Activated naive CD4-positive, alpha-beta T cell treated with anti-CD3 and anti-CD28 coated beads, Interleukin-2, amount 10 ng/mL, durations not matched to agents 7 days and 5 days (primary cell): ENCODE measurements at regions not wholly inside any gene's neighbourhood (a gene's known extent, or its start where the extent isn't known, plus 50 kb on each side); places are given as distances from the start of the nearest gene placed in this dataset.
"Not testable (repeated sequence)": the region's sequence is repeated elsewhere in the genome, so short reads cannot be mapped to it uniquely, and the experiment has no call there.

Experiments
- CTCF ChIA-PET: fragments of 350-600 bp; sonication (Branson Sonifier 250); formaldehyde crosslinking; loops from one replicate; lab custom pipeline; 2021; ENCODE audit warnings: antibody characterized with exemption; lab: Charles Lee
- DNase-seq: peaks from one replicate; pipeline ENCODE4 v3.0.0-alpha.2; 2020
- H3K27ac Mint-ChIP-seq: one replicate; pipeline ENCODE4 v1.8.0; 2021; ENCODE audit warnings: mild to moderate bottlenecking, moderate library complexity, mixed read lengths
- H3K27me3 Mint-ChIP-seq: one replicate; pipeline ENCODE4 v1.8.0; 2021; ENCODE audit warnings: mild to moderate bottlenecking, mixed read lengths
- H3K36me3 Mint-ChIP-seq: one replicate; pipeline ENCODE4 v1.8.0; 2021; ENCODE audit warnings: mixed read lengths
- H3K4me1 Mint-ChIP-seq: one replicate; pipeline ENCODE4 v1.8.0; 2021; ENCODE audit warnings: mixed read lengths
- H3K4me3 Mint-ChIP-seq: one replicate; pipeline ENCODE4 v1.8.0; 2021; ENCODE audit warnings: mild to moderate bottlenecking, moderate library complexity, mixed read lengths
- H3K9me3 Mint-ChIP-seq: one replicate; pipeline ENCODE4 v1.8.0; 2021; ENCODE audit warnings: mixed read lengths

DNA sequence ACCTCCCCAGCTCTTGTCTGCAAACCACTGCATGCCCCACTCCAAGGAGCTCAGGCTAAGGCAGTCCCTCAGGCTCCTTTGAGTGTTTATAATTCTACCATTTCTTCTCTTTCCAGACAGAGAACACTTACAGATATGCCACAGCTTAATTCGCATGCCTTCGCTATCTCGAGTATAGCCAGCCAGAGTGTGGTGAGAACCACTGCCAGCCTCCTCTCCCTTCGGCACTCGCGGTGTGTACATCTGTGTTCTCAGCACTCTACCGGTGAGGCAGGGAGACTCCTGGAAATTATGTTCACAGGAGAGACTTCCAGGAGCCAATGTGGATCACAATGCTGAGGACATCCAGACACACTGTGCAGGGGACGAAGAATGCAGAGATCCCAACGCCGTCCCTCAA is 143.7 kb upstream of the IRX1 start:
- CTCF ChIA-PET: no interaction called here

DNA sequence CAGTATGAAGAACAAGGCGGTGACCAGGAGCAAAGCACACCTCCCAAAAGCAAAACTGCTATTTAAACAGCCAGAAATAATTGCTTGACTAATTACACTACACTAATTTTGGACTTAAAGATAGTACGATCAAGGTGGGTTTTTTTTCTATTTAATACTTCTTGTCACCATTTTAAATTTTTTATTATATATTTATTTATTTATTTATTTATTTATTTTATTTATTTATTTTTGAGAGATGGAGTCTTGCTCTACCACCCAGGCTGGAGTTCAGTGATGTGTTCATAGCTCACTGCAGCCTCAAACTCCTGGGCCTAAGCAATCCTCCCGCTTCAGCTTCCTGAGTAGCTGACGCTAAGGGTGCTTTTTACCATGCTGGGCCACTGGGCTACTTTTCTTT is 146.2 kb upstream of the IRX1 start:
- no peak for DNase-seq
- no peak overlapping the region for H3K27ac Mint-ChIP-seq
- H3K4me1 Mint-ChIP-seq: no peaks in the 10 kb centered on the region
- CTCF ChIA-PET: no interaction called here
- no peak overlapping the region for H3K4me3 Mint-ChIP-seq
- no peaks in the 10 kb centered on the region for H3K27me3 Mint-ChIP-seq
- H3K9me3 Mint-ChIP-seq: peaks cover 16% of the 10 kb centered on the region
- no peaks in the 10 kb centered on the region for H3K36me3 Mint-ChIP-seq

More for the DNA sequence above, 143.7 kb upstream of the IRX1 start:
- Mint-ChIP-seq H3K27ac (no peak overlapping the region), H3K27me3 (no peaks in the 10 kb centered on the region), H3K36me3 (no peaks in the 10 kb centered on the region), H3K4me1 (no peaks in the 10 kb centered on the region), H3K4me3 (no peak overlapping the region), H3K9me3 (peaks cover 18% of the 10 kb centered on the region)
- DNase-seq: no peak

- no peaks in the 10 kb centered on the region for H3K4me1 Mint-ChIP-seq
- H3K4me3 Mint-ChIP-seq: no peak overlapping the region
- no peak overlapping the region for H3K27ac Mint-ChIP-seq
- CTCF ChIA-PET: no interaction called here
- peaks cover 10% of the 10 kb centered on the region for H3K9me3 Mint-ChIP-seq
- no peak for DNase-seq
- no peaks in the 10 kb centered on the region for H3K36me3 Mint-ChIP-seq
- H3K27me3 Mint-ChIP-seq: no peaks in the 10 kb centered on the region
These were observed 149.2 kb upstream of the IRX1 start for GRCh38 chr5:3446410-3446809.

- DNase-seq, CTCF ChIA-PET, H3K27ac Mint-ChIP-seq, H3K4me3 Mint-ChIP-seq, H3K9me3 Mint-ChIP-seq, H3K36me3 Mint-ChIP-seq, H3K4me1 Mint-ChIP-seq, H3K27me3 Mint-ChIP-seq: not testable (repeated sequence)
These were observed 150.1 kb upstream of the IRX1 start for GRCh38 chr5:3445517-3445916.

DNA sequence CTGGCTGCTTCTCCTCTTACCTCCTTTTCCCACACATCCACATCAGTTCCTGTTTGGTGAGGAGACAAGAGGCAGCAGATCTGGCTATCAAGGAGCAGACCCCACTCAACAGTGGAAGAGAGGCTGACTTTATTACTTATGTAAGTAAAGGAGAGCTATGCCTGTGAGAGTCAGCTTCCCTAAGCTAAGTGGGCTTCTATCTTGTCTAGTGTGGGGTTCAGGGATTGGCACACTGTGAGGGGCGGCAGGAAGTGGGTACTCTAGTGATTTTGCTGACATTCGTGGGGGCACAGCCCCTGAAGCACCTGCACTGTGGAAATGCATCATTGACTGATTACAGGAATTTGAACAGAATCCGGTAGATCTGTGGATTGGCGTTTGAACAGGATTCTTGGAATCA is 163.5 kb upstream of the IRX1 start:
- Mint-ChIP-seq H3K9me3 (peaks cover 4% of the 10 kb centered on the region), H3K4me3 (no peak overlapping the region), H3K4me1 (no peaks in the 10 kb centered on the region), H3K36me3 (no peaks in the 10 kb centered on the region), H3K27ac (no peak overlapping the region), H3K27me3 (no peaks in the 10 kb centered on the region)
- CTCF ChIA-PET: no interaction called here
- no peak for DNase-seq

DNA sequence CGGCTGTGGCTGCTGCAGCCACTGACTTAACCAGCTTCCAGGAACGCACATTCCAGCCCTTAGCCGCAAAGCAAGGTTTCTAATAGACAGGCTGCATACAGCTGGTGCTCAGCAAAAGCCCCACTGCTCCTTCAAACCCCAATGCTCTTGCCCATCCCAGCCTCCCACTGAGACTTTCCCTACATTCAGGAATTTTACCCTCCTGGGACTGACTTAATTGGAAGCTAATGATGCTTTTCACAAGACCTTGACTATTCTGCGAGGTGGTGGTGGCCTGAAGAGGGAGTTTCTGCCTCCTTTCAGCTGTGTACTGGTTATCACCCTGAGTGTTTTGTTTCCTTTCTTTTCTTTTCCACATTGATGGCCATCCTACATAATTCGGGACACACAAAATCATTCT is 164.9 kb upstream of the IRX1 start:
- CTCF ChIA-PET: no interaction called here
- H3K4me3 Mint-ChIP-seq: no peak overlapping the region

DNA sequence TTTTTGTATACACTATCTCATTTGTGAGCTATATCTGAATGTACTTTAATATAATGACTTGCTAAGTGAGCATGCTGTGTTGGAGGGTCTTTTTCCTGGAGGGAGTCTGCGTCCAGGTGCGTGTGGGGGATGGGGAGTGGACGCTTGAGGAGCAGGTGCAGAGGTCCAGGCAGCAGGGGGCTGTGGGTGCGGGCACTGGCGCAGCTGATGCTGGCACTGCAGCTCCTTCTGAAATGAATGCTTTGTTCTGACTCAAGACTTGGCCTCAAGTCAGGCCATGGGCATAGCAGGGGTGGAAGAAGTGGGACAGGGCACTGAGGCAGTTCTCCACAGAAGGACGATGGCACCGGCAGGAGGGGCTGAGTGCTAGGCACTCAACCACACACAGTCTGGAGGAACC is 165.7 kb upstream of the IRX1 start:
- no peaks in the 10 kb centered on the region for H3K27me3 Mint-ChIP-seq
- no peak overlapping the region for H3K27ac Mint-ChIP-seq
- H3K4me1 Mint-ChIP-seq: no peaks in the 10 kb centered on the region
- no peak for DNase-seq
- no peaks in the 10 kb centered on the region for H3K36me3 Mint-ChIP-seq
- peaks cover 4% of the 10 kb centered on the region for H3K9me3 Mint-ChIP-seq
- CTCF ChIA-PET: no interaction called here
- no peak overlapping the region for H3K4me3 Mint-ChIP-seq

More for the DNA sequence above, 164.9 kb upstream of the IRX1 start:
- Mint-ChIP-seq H3K4me1 (no peaks in the 10 kb centered on the region), H3K36me3 (no peaks in the 10 kb centered on the region), H3K9me3 (peaks cover 4% of the 10 kb centered on the region), H3K27ac (no peak overlapping the region), H3K27me3 (no peaks in the 10 kb centered on the region)
- DNase-seq: no peak

- Mint-ChIP-seq H3K4me1 (no peaks in the 10 kb centered on the region), H3K36me3 (no peaks in the 10 kb centered on the region), H3K4me3 (no peak overlapping the region), H3K27me3 (no peaks in the 10 kb centered on the region), H3K27ac (no peak overlapping the region), H3K9me3 (peaks cover 7% of the 10 kb centered on the region)
- no peak for DNase-seq
- CTCF ChIA-PET: no interaction called here
These were observed 167.3 kb upstream of the IRX1 start for GRCh38 chr5:3428334-3428733.

DNA sequence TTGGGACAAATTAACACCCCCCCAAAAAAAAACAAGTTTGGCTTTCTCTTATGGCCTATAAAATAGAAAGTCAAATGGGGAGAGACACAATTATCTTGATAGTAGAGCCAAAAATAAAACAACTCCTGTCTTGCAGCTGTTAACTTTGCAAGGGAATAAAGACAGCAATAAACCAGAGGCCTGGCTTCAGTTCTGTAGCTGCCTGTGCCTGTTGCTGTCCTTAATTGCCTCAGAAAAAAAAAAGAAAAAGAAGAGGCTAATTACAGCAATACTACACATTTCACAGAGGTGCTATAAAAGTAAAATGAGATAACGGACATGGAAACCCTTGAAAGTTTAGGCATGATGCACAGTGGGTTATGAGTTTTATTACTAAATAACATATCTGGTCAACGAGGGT is 170.7 kb upstream of the IRX1 start:
- Mint-ChIP-seq H3K9me3 (peaks cover 9% of the 10 kb centered on the region), H3K27me3 (no peaks in the 10 kb centered on the region)

DNA sequence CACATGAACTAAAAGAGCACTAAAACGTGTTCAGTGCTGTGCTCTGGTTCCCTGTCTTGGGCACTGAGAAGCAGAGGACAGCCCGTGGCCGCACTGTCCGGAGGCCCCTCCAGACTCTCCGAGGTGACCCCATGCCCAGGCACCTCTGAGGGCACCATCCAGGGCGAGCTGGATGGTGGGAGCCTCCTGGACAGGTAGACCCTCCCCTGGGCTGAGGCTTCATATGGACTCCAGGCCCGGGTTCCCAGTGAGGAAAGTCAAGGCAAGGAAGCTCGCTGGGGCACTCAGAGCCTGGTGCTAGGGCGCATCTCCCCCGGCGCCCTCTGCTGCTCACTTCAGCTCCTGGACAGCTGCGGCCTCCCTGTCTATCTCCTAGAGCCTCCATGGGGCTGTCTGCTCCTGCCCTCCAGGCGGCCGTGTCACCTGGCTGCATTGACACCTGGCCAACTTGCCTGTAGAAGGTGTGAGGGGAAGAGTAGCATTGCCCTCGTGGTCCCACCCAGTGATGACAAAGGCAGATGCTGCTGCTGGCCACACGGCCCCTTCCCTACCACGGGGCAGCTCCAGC is 178.2 kb upstream of the IRX1 start:
- H3K36me3 Mint-ChIP-seq: no peaks in the 10 kb centered on the region

More for the DNA sequence above, 170.7 kb upstream of the IRX1 start:
- H3K4me3 Mint-ChIP-seq: no peak overlapping the region
- H3K27ac Mint-ChIP-seq: no peak overlapping the region
- H3K36me3 Mint-ChIP-seq: no peaks in the 10 kb centered on the region
- CTCF ChIA-PET: no interaction called here
- H3K4me1 Mint-ChIP-seq: no peaks in the 10 kb centered on the region
- no peak for DNase-seq

GRCh38 chr5:3414371-3414770 is 181.3 kb upstream of the IRX1 start:
- Mint-ChIP-seq H3K4me1 (peaks cover 8% of the 10 kb centered on the region), H3K4me3 (no peak overlapping the region), H3K36me3 (no peaks in the 10 kb centered on the region), H3K9me3 (peaks cover 22% of the 10 kb centered on the region), H3K27me3 (peaks cover 3% of the 10 kb centered on the region), H3K27ac (no peak overlapping the region)
- DNase-seq: no peak
- CTCF ChIA-PET: no interaction called here

More for the DNA sequence above, 178.2 kb upstream of the IRX1 start:
- no peak for DNase-seq
- Mint-ChIP-seq H3K27me3 (peaks cover 3% of the 10 kb centered on the region), H3K4me1 (no peaks in the 10 kb centered on the region), H3K27ac (no peak overlapping the region), H3K9me3 (peaks cover 29% of the 10 kb centered on the region), H3K4me3 (no peak overlapping the region)
- CTCF ChIA-PET: no interaction called here

- Mint-ChIP-seq H3K27ac (peak overlapping the region; percentile 59), H3K36me3 (no peaks in the 10 kb centered on the region), H3K27me3 (peaks cover 3% of the 10 kb centered on the region), H3K4me3 (no peak overlapping the region), H3K4me1 (peaks cover 8% of the 10 kb centered on the region), H3K9me3 (peaks cover 15% of the 10 kb centered on the region)
- no peak for DNase-seq
- CTCF ChIA-PET: no interaction called here
These were observed 183.5 kb upstream of the IRX1 start for GRCh38 chr5:3412146-3412545.

GRCh38 chr5:3411363-3411762 is 184.3 kb upstream of the IRX1 start:
- CTCF ChIA-PET: no interaction called here
- Mint-ChIP-seq H3K27me3 (peaks cover 3% of the 10 kb centered on the region), H3K27ac (peak overlapping the region; percentile 35), H3K4me3 (no peak overlapping the region), H3K36me3 (no peaks in the 10 kb centered on the region), H3K9me3 (peaks cover 15% of the 10 kb centered on the region), H3K4me1 (peaks cover 8% of the 10 kb centered on the region)
- DNase-seq: no peak

- no peak for DNase-seq
These were observed 194.0 kb upstream of the IRX1 start for GRCh38 chr5:3401635-3402034.

GRCh38 chr5:3400659-3401058 is 195.0 kb upstream of the IRX1 start:
- Mint-ChIP-seq H3K27me3 (no peaks in the 10 kb centered on the region), H3K4me1 (no peaks in the 10 kb centered on the region), H3K27ac (no peak overlapping the region), H3K4me3 (no peak overlapping the region), H3K9me3 (peaks cover 16% of the 10 kb centered on the region), H3K36me3 (no peaks in the 10 kb centered on the region)
- no peak for DNase-seq
- CTCF ChIA-PET: no interaction called here

More at GRCh38 chr5:3401635-3402034, 194.0 kb upstream of the IRX1 start:
- CTCF ChIA-PET: no interaction called here
- H3K9me3 Mint-ChIP-seq: peaks cover 16% of the 10 kb centered on the region
- no peak overlapping the region for H3K4me3 Mint-ChIP-seq
- H3K27ac Mint-ChIP-seq: no peak overlapping the region
- H3K36me3 Mint-ChIP-seq: no peaks in the 10 kb centered on the region
- H3K27me3 Mint-ChIP-seq: no peaks in the 10 kb centered on the region
- no peaks in the 10 kb centered on the region for H3K4me1 Mint-ChIP-seq
